Embryonic facial prominence (tissue), 1 donor: ENCODE measurements at regions not wholly inside any gene's neighbourhood (a gene's known extent, or its start where the extent isn't known, plus 50 kb on each side); places are given as distances from the start of the nearest gene placed in this dataset.

Source experiments
- DNase-seq: peaks from one replicate; pipeline ENCODE4 v3.0.0-alpha.2; 2016; ENCODE audit errors: extremely low spot score

- DNase-seq: no peak
Observed at GRCh38 chr12:43098766-43099550, 453.0 kb downstream of the ADAMTS20 start.

GRCh38 chr12:43098071-43098470 is 453.9 kb downstream of the ADAMTS20 start:
- DNase-seq: no peak

- DNase-seq: no peak
Observed at GRCh38 chr12:43097471-43097870, 454.5 kb downstream of the ADAMTS20 start.

- no peak for DNase-seq
Observed at GRCh38 chr12:43095669-43096280, 456.2 kb downstream of the ADAMTS20 start.

GRCh38 chr12:43094886-43095575 is 457.0 kb downstream of the ADAMTS20 start:
- no peak for DNase-seq

GRCh38 chr12:43090981-43091380 is 461.0 kb downstream of the ADAMTS20 start:
- DNase-seq: no peak

- DNase-seq: no peak
Observed at GRCh38 chr12:43087195-43088091, 464.6 kb downstream of the ADAMTS20 start.

GRCh38 chr12:43079476-43079875 is 472.5 kb downstream of the ADAMTS20 start:
- DNase-seq: no peak

GRCh38 chr12:43078976-43079375 is 473.0 kb downstream of the ADAMTS20 start:
- no peak for DNase-seq

- DNase-seq: no peak
Observed at GRCh38 chr12:43072431-43072830, 479.6 kb downstream of the ADAMTS20 start.

GRCh38 chr12:43069768-43070221 is 480.2 kb upstream of the PRICKLE1 start:
- DNase-seq: no peak

GRCh38 chr12:43066471-43066870 is 476.9 kb upstream of the PRICKLE1 start:
- DNase-seq: no peak

GRCh38 chr12:43063650-43064049 is 474.1 kb upstream of the PRICKLE1 start:
- no peak for DNase-seq

- DNase-seq: no peak
Observed at GRCh38 chr12:43062201-43062895, 472.8 kb upstream of the PRICKLE1 start.

GRCh38 chr12:43060742-43061141 is 471.2 kb upstream of the PRICKLE1 start:
- no peak for DNase-seq

GRCh38 chr12:43058616-43059015 is 469.1 kb upstream of the PRICKLE1 start:
- no peak for DNase-seq

GRCh38 chr12:43057566-43057965 is 468.0 kb upstream of the PRICKLE1 start:
- no peak for DNase-seq

GRCh38 chr12:43054085-43054484 is 464.5 kb upstream of the PRICKLE1 start:
- no peak for DNase-seq

GRCh38 chr12:43052441-43052840 is 462.9 kb upstream of the PRICKLE1 start:
- DNase-seq: no peak

GRCh38 chr12:43044241-43044640 is 454.7 kb upstream of the PRICKLE1 start:
- no peak for DNase-seq

GRCh38 chr12:43038991-43039390 is 449.4 kb upstream of the PRICKLE1 start:
- DNase-seq: peak; percentile 39
